Activated T-helper 9 cell treated with anti-CD3 and anti-CD28 coated beads, Interleukin-2, amount 50 U/mL, for 16 hours (primary cell): ENCODE measurements at regions not wholly inside any gene's neighbourhood (a gene's known extent, or its start where the extent isn't known, plus 50 kb on each side); places are given as distances from the start of the nearest gene placed in this dataset.

ENCODE experiments used
- DNase-seq: peaks from one replicate; pipeline ENCODE4 v3.0.0-alpha.2; 2020; ENCODE audit warnings: low read depth

GRCh38 chr9:105064248-105065097, 136.5 kb upstream of the ABCA1 start:
- DNase-seq, result no peak

- no peak for DNase-seq
Measured at GRCh38 chr9:105065098-105066088, 137.4 kb upstream of the ABCA1 start.

GRCh38 chr9:105066275-105066865, 138.4 kb upstream of the ABCA1 start:
- no peak for DNase-seq

GRCh38 chr9:105067895-105068580, 140.1 kb upstream of the ABCA1 start:
- DNase-seq, result no peak

- DNase-seq, result no peak
Measured at GRCh38 chr9:105069285-105069684, 141.3 kb upstream of the ABCA1 start.

- DNase-seq, result no peak
Measured at GRCh38 chr9:105069696-105070095, 141.7 kb upstream of the ABCA1 start.

GRCh38 chr9:105070176-105070575, 142.2 kb upstream of the ABCA1 start:
- DNase-seq, result no peak

GRCh38 chr9:105072476-105072875, 144.5 kb upstream of the ABCA1 start:
- DNase-seq, result no peak

GRCh38 chr9:105073147-105073546, 145.2 kb upstream of the ABCA1 start:
- no peak for DNase-seq

GRCh38 chr9:105074491-105074890, 146.5 kb upstream of the ABCA1 start:
- no peak for DNase-seq

GRCh38 chr9:105076729-105077128, 148.8 kb upstream of the ABCA1 start:
- no peak for DNase-seq

- no peak for DNase-seq
Measured at GRCh38 chr9:105079457-105079856, 151.5 kb upstream of the ABCA1 start.

- no peak for DNase-seq
Measured at GRCh38 chr9:105082843-105083242, 154.9 kb upstream of the ABCA1 start.

- no peak for DNase-seq
Measured at GRCh38 chr9:105083256-105083655, 155.3 kb upstream of the ABCA1 start.

GRCh38 chr9:105087910-105088898, 156.2 kb upstream of the SLC44A1 start:
- no peak for DNase-seq

- DNase-seq, result no peak
Measured at GRCh38 chr9:105089874-105090273, 154.6 kb upstream of the SLC44A1 start.

- no peak for DNase-seq
Measured at GRCh38 chr9:105091004-105091640, 153.3 kb upstream of the SLC44A1 start.

- DNase-seq, result no peak
Measured at GRCh38 chr9:105093685-105094084, 150.8 kb upstream of the SLC44A1 start.

- DNase-seq, result no peak
Measured at GRCh38 chr9:105098370-105098769, 146.1 kb upstream of the SLC44A1 start.

- DNase-seq, result no peak
Measured at GRCh38 chr9:105103776-105104175, 140.7 kb upstream of the SLC44A1 start.
